CD8-positive, alpha-beta memory T cell (primary cell): ENCODE measurements at regions not wholly inside any gene's neighbourhood (a gene's known extent, or its start where the extent isn't known, plus 50 kb on each side); places are given as distances from the start of the nearest gene placed in this dataset.

ENCODE experiments used
- CTCF ChIA-PET: fragments of 350-600 bp; sonication (Branson Sonifier 250); formaldehyde crosslinking; loops from one replicate; lab custom pipeline; 2021; ENCODE audit warnings: antibody characterized with exemption; lab: Charles Lee
- POLR2A ChIA-PET: fragments of 350-600 bp; sonication (Branson Sonifier 250); formaldehyde crosslinking; loops from one replicate; lab custom pipeline; 2021; ENCODE audit warnings: antibody characterized with exemption; lab: Charles Lee
- DNase-seq, 5 donors: peaks; one replicate each; pipeline versions ENCODE4 v3.0.0 to v3.0.0-alpha.2; 2020 to 2022; ENCODE audit warnings: mixed read lengths in 1 of 5
- H3K27ac ChIP-seq: one replicate; pipeline ENCODE4 v1.7.0; 2013; ENCODE audit warnings: low read depth, mild to moderate bottlenecking, low read length, moderate library complexity
- H3K27me3 ChIP-seq: 2 replicates; pipeline ENCODE4 v1.7.0; 2013; ENCODE audit warnings: low read length, mild to moderate bottlenecking; ENCODE audit not compliant: insufficient read depth, poor library complexity, severe bottlenecking
- H3K36me3 ChIP-seq: 2 replicates; pipeline ENCODE4 v1.7.0; 2013; ENCODE audit warnings: mild to moderate bottlenecking, low read length, moderate library complexity; ENCODE audit not compliant: insufficient read depth
- H3K4me1 ChIP-seq: 2 replicates; pipeline ENCODE4 v1.7.0; 2013; ENCODE audit warnings: mild to moderate bottlenecking, low read length, moderate library complexity; ENCODE audit not compliant: insufficient read depth
- H3K4me3 ChIP-seq: 2 replicates; pipeline ENCODE4 v1.7.0; 2013; ENCODE audit warnings: mild to moderate bottlenecking, low read length
- H3K9me3 ChIP-seq: 2 replicates; pipeline ENCODE4 v1.7.0; 2013; ENCODE audit warnings: mild to moderate bottlenecking, low read length
- H3K27ac Mint-ChIP-seq, 8 donors: one replicate each; pipeline ENCODE4 v1.8.0; 2020 to 2021; ENCODE audit warnings: mixed read lengths in 8 of 8, mild to moderate bottlenecking in 6 of 8, inconsistent platforms in 3 of 8, moderate library complexity in 3 of 8
- H3K27me3 Mint-ChIP-seq, 2 donors: one replicate each; pipeline ENCODE4 v1.8.0; 2020 to 2021; ENCODE audit warnings: mixed read lengths in 2 of 2, mild to moderate bottlenecking in 1 of 2, moderate library complexity in 1 of 2
- H3K36me3 Mint-ChIP-seq, 3 donors: one replicate each; pipeline ENCODE4 v1.8.0; 2020 to 2021; ENCODE audit warnings: mixed read lengths in 3 of 3, inconsistent platforms in 1 of 3, mild to moderate bottlenecking in 1 of 3
- H3K4me1 Mint-ChIP-seq, 3 donors: one replicate each; pipeline ENCODE4 v1.8.0; 2020 to 2021; ENCODE audit warnings: mixed read lengths in 3 of 3, inconsistent platforms in 1 of 3, mild to moderate bottlenecking in 1 of 3
- H3K4me3 Mint-ChIP-seq, 7 donors: one replicate each; pipeline ENCODE4 v1.8.0; 2020 to 2021; ENCODE audit warnings: mixed read lengths in 7 of 7, mild to moderate bottlenecking in 6 of 7, moderate library complexity in 4 of 7, inconsistent platforms in 2 of 7
- H3K9me3 Mint-ChIP-seq, 5 donors: one replicate each; pipeline ENCODE4 v1.8.0; 2020 to 2022; ENCODE audit warnings: mixed read lengths in 5 of 5, mild to moderate bottlenecking in 3 of 5, moderate library complexity in 2 of 5, inconsistent platforms in 1 of 5

DNA sequence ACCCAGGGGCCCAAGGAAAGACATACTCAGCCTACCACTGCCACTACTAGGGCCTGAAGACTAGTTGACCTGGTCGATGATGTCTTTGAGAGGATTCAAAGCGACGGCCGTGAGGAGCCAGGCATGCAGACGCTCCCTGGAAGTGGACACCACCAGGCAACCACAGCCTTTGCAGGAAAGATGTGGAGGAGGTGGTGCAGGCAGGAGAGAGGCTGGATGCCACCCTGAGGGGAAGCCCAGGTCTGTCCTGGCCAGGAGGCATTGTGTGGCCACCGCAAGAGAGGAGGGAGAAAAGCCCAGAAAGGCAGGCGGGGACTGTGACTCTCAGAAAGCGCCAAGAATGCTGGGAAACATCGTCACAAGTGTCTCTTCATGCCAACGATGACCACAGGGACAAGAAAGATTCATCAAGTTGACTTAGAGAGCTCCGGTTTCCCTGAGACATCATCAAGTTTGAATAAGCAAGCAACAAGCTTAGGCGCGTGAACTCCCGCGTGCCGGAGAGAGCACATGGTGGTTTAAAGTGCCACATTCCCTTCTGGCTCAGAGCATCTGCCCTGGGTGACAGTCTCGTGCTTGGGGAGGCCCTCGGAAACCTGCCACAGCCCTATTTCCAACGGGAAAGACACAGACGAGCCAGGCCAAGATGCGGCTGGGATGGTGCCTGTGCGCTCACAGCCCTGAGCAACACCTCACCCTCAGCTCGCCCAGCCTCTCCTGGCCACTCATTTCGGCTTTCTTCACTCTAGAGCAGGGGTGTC is 464.5 kb upstream of the SALL3 start:
- no peaks in the 10 kb centered on the region for H3K27me3 ChIP-seq

DNA sequence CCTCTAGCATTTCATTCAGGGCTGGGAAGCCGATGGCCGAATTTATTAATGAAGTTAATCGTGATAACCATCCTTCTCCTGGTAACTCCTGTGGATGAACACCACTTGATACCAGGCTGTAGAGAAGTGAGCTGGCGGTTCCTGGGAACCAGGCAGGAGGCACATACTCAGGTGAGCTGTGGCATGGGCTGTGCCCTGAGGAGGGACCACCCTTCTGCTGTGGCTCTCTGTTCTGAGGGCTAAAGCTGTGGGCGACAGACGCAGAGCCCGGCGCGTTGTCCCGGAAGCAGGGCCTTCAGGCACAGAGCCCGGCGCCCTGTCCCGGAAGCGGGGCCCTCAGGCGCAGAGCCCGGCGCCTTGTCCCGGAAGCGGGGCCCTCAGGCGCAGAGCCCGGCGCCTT is 462.3 kb upstream of the SALL3 start:
- ChIA-PET POLR2A (no interaction called here), CTCF (no interaction called here)
- Histone ChIP-seq H3K36me3 (no peaks in the 10 kb centered on the region), H3K27me3 (no peaks in the 10 kb centered on the region), H3K9me3 (no peaks in the 10 kb centered on the region), H3K27ac (no peak overlapping the region), H3K4me3 (no peak overlapping the region), H3K4me1 (no peaks in the 10 kb centered on the region)
- H3K27me3 Mint-ChIP-seq, result peaks cover 0 to 1% of the 10 kb centered on the region in 2 donors
- H3K4me3 Mint-ChIP-seq, result no peak overlapping the region
- H3K36me3 Mint-ChIP-seq, result no peaks in the 10 kb centered on the region
- H3K27ac Mint-ChIP-seq, result no peak overlapping the region
- H3K9me3 Mint-ChIP-seq, result peaks cover 0 to 4% (median 0%) of the 10 kb centered on the region in 5 donors
- no peak for DNase-seq
- H3K4me1 Mint-ChIP-seq, result no peaks in the 10 kb centered on the region

More for the DNA sequence above, 464.5 kb upstream of the SALL3 start:
- Mint-ChIP-seq H3K27me3 (no peaks in the 10 kb centered on the region), H3K4me3 (no peak overlapping the region), H3K4me1 (no peaks in the 10 kb centered on the region), H3K27ac (no peak overlapping the region), H3K36me3 (no peaks in the 10 kb centered on the region), H3K9me3 (peaks cover 0 to 4% (median 0%) of the 10 kb centered on the region in 5 donors)
- H3K27ac ChIP-seq, result no peak overlapping the region
- POLR2A ChIA-PET, result no interaction called here
- no peaks in the 10 kb centered on the region for H3K36me3 ChIP-seq
- CTCF ChIA-PET, result no interaction called here
- H3K4me1 ChIP-seq, result no peaks in the 10 kb centered on the region
- no peak overlapping the region for H3K4me3 ChIP-seq
- H3K9me3 ChIP-seq, result no peaks in the 10 kb centered on the region
- DNase-seq, result no peak

DNA sequence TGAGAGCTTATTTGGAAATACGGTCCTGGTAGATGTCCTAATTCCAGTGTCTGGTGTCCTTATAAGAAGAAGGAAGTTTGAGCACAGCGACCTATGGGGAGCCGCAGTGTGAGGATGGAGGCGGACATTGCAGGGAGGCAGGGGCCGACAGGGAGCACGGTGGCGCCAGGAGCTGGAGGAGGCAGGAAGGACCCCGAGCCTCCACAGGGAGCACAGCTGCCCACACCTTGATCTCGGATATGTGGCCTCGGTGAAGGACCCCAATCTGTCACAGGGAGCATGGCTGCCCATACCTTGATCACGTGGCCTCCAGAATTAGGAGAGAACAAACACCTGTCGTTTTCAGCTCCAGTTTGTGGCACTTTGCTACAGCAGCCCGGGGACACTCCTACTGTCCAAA is 461.6 kb upstream of the SALL3 start:
- no peak overlapping the region for H3K27ac Mint-ChIP-seq
- DNase-seq, result no peak
- no peaks in the 10 kb centered on the region for H3K4me1 ChIP-seq
- no peak overlapping the region for H3K4me3 ChIP-seq
- no peak overlapping the region for H3K27ac ChIP-seq
- peaks cover 0 to 4% (median 0%) of the 10 kb centered on the region in 5 donors for H3K9me3 Mint-ChIP-seq
- H3K4me3 Mint-ChIP-seq, result no peak overlapping the region
- ChIA-PET POLR2A (no interaction called here), CTCF (no interaction called here)
- no peaks in the 10 kb centered on the region for H3K36me3 Mint-ChIP-seq
- H3K27me3 Mint-ChIP-seq, result peaks cover 0 to 1% of the 10 kb centered on the region in 2 donors
- H3K4me1 Mint-ChIP-seq, result no peaks in the 10 kb centered on the region
- H3K36me3 ChIP-seq, result no peaks in the 10 kb centered on the region
- H3K27me3 ChIP-seq, result no peaks in the 10 kb centered on the region
- H3K9me3 ChIP-seq, result no peaks in the 10 kb centered on the region

DNA sequence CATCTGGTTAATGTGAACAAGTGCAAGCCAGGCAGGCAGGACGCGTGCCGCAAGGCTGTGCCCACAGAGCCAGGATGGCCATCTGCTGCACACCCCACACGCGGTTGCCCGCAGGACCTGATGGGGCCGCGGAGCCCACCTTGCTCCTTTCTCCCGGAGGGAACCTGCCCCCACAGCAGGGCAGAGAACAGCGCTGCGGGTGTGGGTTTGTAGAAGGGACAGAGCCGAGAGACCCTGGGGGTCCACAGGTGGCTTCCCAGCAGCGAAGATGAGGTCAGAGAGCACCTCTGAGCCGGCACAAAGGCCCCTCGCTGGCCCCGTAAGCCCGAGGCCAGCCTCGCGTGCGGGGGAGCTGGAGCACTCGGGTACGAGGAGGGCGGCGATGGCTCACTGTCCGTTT is 460.8 kb upstream of the SALL3 start:
- Histone ChIP-seq H3K27ac (no peak overlapping the region), H3K4me1 (no peaks in the 10 kb centered on the region), H3K9me3 (no peaks in the 10 kb centered on the region), H3K27me3 (no peaks in the 10 kb centered on the region), H3K36me3 (no peaks in the 10 kb centered on the region), H3K4me3 (no peak overlapping the region)
- Mint-ChIP-seq H3K27ac (no peak overlapping the region), H3K4me3 (no peak overlapping the region), H3K27me3 (peaks cover 0 to 1% of the 10 kb centered on the region in 2 donors), H3K9me3 (peaks cover 0 to 4% (median 0%) of the 10 kb centered on the region in 5 donors), H3K36me3 (no peaks in the 10 kb centered on the region), H3K4me1 (no peaks in the 10 kb centered on the region)
- CTCF ChIA-PET, result no interaction called here
- POLR2A ChIA-PET, result no interaction called here
- no peak for DNase-seq

DNA sequence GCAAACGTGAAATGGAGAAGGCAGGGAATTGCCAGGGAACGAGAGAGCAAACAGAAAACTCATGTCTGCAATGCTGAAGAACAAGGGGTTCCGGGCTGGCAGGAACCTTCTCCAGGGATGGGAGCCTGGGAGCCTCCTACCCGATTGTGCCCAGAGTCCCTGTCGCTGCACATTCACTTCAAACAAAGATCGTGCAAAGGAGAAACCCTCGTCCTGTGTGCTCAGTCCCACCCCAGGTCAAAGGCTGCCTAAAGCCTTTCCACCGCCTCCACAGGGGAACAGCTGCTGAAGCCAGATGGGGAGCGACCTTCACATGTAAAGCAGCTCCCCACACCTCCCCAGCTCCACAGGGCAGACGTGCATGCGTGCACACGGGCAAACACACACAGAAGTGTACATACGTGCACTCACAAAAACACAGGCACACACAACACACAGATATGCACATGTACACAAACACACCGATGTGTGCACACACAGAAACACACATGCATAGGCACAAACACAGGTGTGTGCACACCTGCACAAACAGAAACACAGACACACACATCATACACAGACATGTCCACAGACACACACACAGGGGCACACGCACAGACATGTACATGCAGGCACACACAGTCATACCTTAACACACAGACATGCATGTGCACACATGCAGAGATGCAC is 460.1 kb upstream of the SALL3 start:
- no peaks in the 10 kb centered on the region for H3K36me3 Mint-ChIP-seq
- peak overlapping the region in 1 of 8 donors; percentile 17 for H3K27ac Mint-ChIP-seq
- no peak overlapping the region for H3K27ac ChIP-seq
- DNase-seq, result no peak
- no peak overlapping the region for H3K4me3 Mint-ChIP-seq
- no peak overlapping the region for H3K4me3 ChIP-seq
- H3K9me3 Mint-ChIP-seq, result peaks cover 0 to 4% (median 0%) of the 10 kb centered on the region in 5 donors
- POLR2A ChIA-PET, result no interaction called here
- no peaks in the 10 kb centered on the region for H3K9me3 ChIP-seq
- H3K4me1 Mint-ChIP-seq, result no peaks in the 10 kb centered on the region
- H3K27me3 Mint-ChIP-seq, result peaks cover 0 to 1% of the 10 kb centered on the region in 2 donors
- H3K36me3 ChIP-seq, result no peaks in the 10 kb centered on the region
- no peaks in the 10 kb centered on the region for H3K4me1 ChIP-seq
- no peaks in the 10 kb centered on the region for H3K27me3 ChIP-seq
- CTCF ChIA-PET, result no interaction called here

DNA sequence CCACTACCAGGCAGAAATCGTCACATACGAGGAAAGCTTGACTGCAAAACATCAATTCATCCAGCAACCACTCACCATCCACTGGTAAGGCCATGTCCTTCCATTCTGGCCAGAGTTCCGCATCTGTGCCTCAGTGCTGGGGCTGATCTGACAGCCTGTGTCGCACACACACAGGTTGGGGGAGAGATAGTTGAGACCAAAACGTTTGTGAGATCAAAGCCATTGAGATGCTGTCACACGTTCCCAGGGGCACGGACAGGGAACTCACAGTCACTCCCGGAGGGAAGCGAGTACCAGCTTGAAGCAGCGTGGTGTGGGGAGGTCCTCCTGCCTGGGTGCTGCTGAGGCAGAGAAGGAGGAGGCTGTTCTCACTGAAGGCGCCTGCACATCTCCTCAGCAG is 458.5 kb upstream of the SALL3 start:
- no peaks in the 10 kb centered on the region for H3K36me3 ChIP-seq
- Mint-ChIP-seq H3K4me3 (no peak overlapping the region), H3K27me3 (peaks cover 0 to 1% of the 10 kb centered on the region in 2 donors), H3K4me1 (no peaks in the 10 kb centered on the region), H3K27ac (no peak overlapping the region), H3K9me3 (peaks cover 0 to 4% (median 0%) of the 10 kb centered on the region in 5 donors), H3K36me3 (no peaks in the 10 kb centered on the region)
- CTCF ChIA-PET, result no interaction called here
- DNase-seq, result no peak
- no peaks in the 10 kb centered on the region for H3K9me3 ChIP-seq
- no peak overlapping the region for H3K27ac ChIP-seq
- H3K4me1 ChIP-seq, result no peaks in the 10 kb centered on the region
- H3K27me3 ChIP-seq, result no peaks in the 10 kb centered on the region
- POLR2A ChIA-PET, result no interaction called here
- H3K4me3 ChIP-seq, result no peak overlapping the region

DNA sequence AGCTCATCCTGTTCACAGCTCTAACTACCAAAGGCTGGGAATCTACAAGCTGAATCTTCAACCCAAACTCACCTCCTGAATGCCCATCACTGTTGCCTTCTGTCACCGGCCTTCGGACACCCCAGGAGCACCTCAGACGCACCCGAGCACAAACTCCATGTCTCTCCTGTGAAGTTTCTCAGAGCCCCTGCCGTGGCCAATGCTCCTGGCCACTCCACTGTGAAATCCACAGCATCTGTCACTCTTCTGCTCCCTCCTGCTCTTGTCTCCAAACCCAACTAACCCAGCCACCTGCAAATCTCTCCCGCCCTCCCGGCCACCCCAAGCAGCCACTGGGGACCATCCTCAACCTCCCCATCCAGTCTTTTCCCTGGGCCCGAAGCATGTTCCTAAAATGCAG is 457.9 kb upstream of the SALL3 start:
- H3K4me1 Mint-ChIP-seq, result no peaks in the 10 kb centered on the region
- no peak overlapping the region for H3K27ac Mint-ChIP-seq
- POLR2A ChIA-PET, result no interaction called here
- Histone ChIP-seq H3K27me3 (no peaks in the 10 kb centered on the region), H3K27ac (no peak overlapping the region), H3K4me1 (no peaks in the 10 kb centered on the region), H3K9me3 (no peaks in the 10 kb centered on the region), H3K36me3 (no peaks in the 10 kb centered on the region), H3K4me3 (no peak overlapping the region)
- CTCF ChIA-PET, result no interaction called here
- no peak for DNase-seq
- H3K36me3 Mint-ChIP-seq, result no peaks in the 10 kb centered on the region
- H3K27me3 Mint-ChIP-seq, result peaks cover 0 to 1% of the 10 kb centered on the region in 2 donors
- H3K4me3 Mint-ChIP-seq, result no peak overlapping the region
- H3K9me3 Mint-ChIP-seq, result peaks cover 0 to 4% (median 0%) of the 10 kb centered on the region in 5 donors

DNA sequence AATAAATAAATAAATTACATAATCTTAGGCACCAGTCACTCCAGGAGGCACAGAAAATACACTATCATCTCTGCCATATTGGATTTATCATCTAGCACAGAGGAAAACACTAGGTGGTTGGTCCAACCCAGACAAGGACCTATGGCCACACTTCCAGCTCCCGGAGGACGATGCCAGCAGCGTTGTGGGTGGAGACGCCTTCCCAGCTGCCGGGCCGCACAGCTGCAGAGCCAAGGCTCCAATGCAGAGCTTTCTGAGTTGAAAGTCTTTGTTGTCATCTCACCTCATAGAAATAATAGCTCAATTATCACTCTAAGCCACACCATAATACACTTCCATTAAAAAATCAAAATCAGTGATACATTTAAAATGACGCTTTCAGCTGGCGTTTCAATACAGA is 457.1 kb upstream of the SALL3 start:
- H3K4me3 Mint-ChIP-seq, result no peak overlapping the region
- ChIA-PET POLR2A (no interaction called here), CTCF (no interaction called here)
- no peaks in the 10 kb centered on the region for H3K36me3 Mint-ChIP-seq
- H3K27ac Mint-ChIP-seq, result no peak overlapping the region
- H3K4me1 Mint-ChIP-seq, result no peaks in the 10 kb centered on the region
- Histone ChIP-seq H3K27ac (no peak overlapping the region), H3K4me1 (no peaks in the 10 kb centered on the region), H3K36me3 (no peaks in the 10 kb centered on the region), H3K4me3 (no peak overlapping the region), H3K9me3 (no peaks in the 10 kb centered on the region), H3K27me3 (no peaks in the 10 kb centered on the region)
- DNase-seq, result no peak
- peaks cover 0 to 1% of the 10 kb centered on the region in 2 donors for H3K27me3 Mint-ChIP-seq
- peaks cover 0 to 4% (median 0%) of the 10 kb centered on the region in 5 donors for H3K9me3 Mint-ChIP-seq
